SKM-1 (cell line): ENCODE measurements at regions not wholly inside any gene's neighbourhood (a gene's known extent, or its start where the extent isn't known, plus 50 kb on each side); places are given as distances from the start of the nearest gene placed in this dataset.
A peak's percentile ranks its signal among the peaks of the same experiment; 100 is the strongest.
"Not testable (repeated sequence)": the region's sequence is repeated elsewhere in the genome, so short reads cannot be mapped to it uniquely, and the experiment has no call there.

ENCODE experiments used
- DNase-seq: peaks from one replicate; lab custom pipeline; 2025; ENCODE audit not compliant: unreplicated experiment; lab: John Stamatoyannopoulos, UW

GRCh38 chr3:51588724-51589123, 50.2 kb downstream of the RAD54L2 start:
- DNase-seq: no peak

GRCh38 chr3:51591231-51591630, 52.7 kb downstream of the RAD54L2 start:
- no peak for DNase-seq

- DNase-seq: no peak
Measured at GRCh38 chr3:51593697-51594096, 55.2 kb downstream of the RAD54L2 start.

- DNase-seq: not testable (repeated sequence)
Measured at GRCh38 chr3:51599638-51600037, 61.1 kb downstream of the RAD54L2 start.

GRCh38 chr3:51604212-51604611, 65.7 kb downstream of the RAD54L2 start:
- DNase-seq: no peak

GRCh38 chr3:51605938-51606337, 65.1 kb upstream of the TEX264 start:
- DNase-seq: no peak

GRCh38 chr3:51606871-51607270, 64.2 kb upstream of the TEX264 start:
- not testable (repeated sequence) for DNase-seq

GRCh38 chr3:51607591-51608325, 63.3 kb upstream of the TEX264 start:
- not testable (repeated sequence) for DNase-seq

GRCh38 chr3:51610708-51611107, 60.3 kb upstream of the TEX264 start:
- no peak for DNase-seq

GRCh38 chr3:51617597-51617996, 53.5 kb upstream of the TEX264 start:
- no peak for DNase-seq

- DNase-seq: not testable (repeated sequence)
Measured at GRCh38 chr3:51618038-51618437, 53.0 kb upstream of the TEX264 start.

GRCh38 chr3:51618496-51618895, 52.6 kb upstream of the TEX264 start:
- no peak for DNase-seq

GRCh38 chr3:51619983-51620382, 51.1 kb upstream of the TEX264 start:
- no peak for DNase-seq

- DNase-seq: no peak
Measured at GRCh38 chr3:51620543-51620942, 50.5 kb upstream of the TEX264 start.

- DNase-seq: peak; percentile 10
Measured at GRCh38 chr3:51621091-51621892, 49.8 kb upstream of the TEX264 start.
